MM.1S (cell line): ENCODE measurements at regions not wholly inside any gene's neighbourhood (a gene's known extent, or its start where the extent isn't known, plus 50 kb on each side); places are given as distances from the start of the nearest gene placed in this dataset.

Experiments used
- EZH2 ChIP-seq: fragments of 300-600 bp; sonication (generic); optimal IDR thresholded peaks from 2 replicates; pipeline ENCODE3; 2017; ENCODE audit warnings: low read depth, mild to moderate bottlenecking, antibody characterized with exemption, low read length, mixed read lengths
- EZH2phosphoT487 ChIP-seq: fragments of 300-600 bp; sonication (generic); IDR thresholded peaks from 2 replicates; pipeline ENCODE4 v1.6.1; 2018; ENCODE audit warnings: antibody characterized with exemption, low read length
- TF ChIP-seq, protein P1 (sequence below): fragments of 300-600 bp; sonication (generic); IDR thresholded peaks from 2 replicates; pipeline ENCODE4 v1.5.1; 2016; ENCODE audit warnings: antibody characterized with exemption, low read length, mixed read lengths

GRCh38 chr13:104522235-104523072 is 1456.2 kb upstream of the SLC10A2 start:
- TF ChIP-seq EZH2phosphoT487 (no peak), EZH2 (no peak)
- TF ChIP-seq, protein P1, sequence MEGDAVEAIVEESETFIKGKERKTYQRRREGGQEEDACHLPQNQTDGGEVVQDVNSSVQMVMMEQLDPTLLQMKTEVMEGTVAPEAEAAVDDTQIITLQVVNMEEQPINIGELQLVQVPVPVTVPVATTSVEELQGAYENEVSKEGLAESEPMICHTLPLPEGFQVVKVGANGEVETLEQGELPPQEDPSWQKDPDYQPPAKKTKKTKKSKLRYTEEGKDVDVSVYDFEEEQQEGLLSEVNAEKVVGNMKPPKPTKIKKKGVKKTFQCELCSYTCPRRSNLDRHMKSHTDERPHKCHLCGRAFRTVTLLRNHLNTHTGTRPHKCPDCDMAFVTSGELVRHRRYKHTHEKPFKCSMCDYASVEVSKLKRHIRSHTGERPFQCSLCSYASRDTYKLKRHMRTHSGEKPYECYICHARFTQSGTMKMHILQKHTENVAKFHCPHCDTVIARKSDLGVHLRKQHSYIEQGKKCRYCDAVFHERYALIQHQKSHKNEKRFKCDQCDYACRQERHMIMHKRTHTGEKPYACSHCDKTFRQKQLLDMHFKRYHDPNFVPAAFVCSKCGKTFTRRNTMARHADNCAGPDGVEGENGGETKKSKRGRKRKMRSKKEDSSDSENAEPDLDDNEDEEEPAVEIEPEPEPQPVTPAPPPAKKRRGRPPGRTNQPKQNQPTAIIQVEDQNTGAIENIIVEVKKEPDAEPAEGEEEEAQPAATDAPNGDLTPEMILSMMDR: no peak
